MM.1S (cell line): ENCODE measurements at regions not wholly inside any gene's neighbourhood (a gene's known extent, or its start where the extent isn't known, plus 50 kb on each side); places are given as distances from the start of the nearest gene placed in this dataset.

Experiments used
- DNase-seq: peaks from one replicate; pipeline ENCODE4 v3.0.0-alpha.2; 2015
- H2AFZ ChIP-seq: fragments of 300-600 bp; sonication (generic); 2 replicates; pipeline ENCODE4 v1.6.0; 2016; ENCODE audit warnings: antibody characterized with exemption, low read length
- H3F3A ChIP-seq: fragments of 300-600 bp; sonication (generic); 2 replicates; pipeline ENCODE4 v1.6.1; 2016; ENCODE audit warnings: mild to moderate bottlenecking, antibody characterized with exemption, low read length, moderate library complexity, mixed read lengths; ENCODE audit not compliant: insufficient read depth
- H3K27ac ChIP-seq: fragments of 300-600 bp; sonication (generic); 2 replicates; pipeline ENCODE4 v1.5.1; 2016; ENCODE audit warnings: mild to moderate bottlenecking, low read length
- H3K27me3 ChIP-seq: fragments of 300-600 bp; sonication (generic); replicated peaks from 2 replicates; pipeline ENCODE4 v1.6.0; 2016; ENCODE audit warnings: low read length; ENCODE audit not compliant: insufficient read depth
- H3K36me3 ChIP-seq: fragments of 300-600 bp; sonication (generic); replicated peaks from 2 replicates; pipeline ENCODE4 v1.6.1; 2016; ENCODE audit warnings: mild to moderate bottlenecking, low read length, mixed read lengths; ENCODE audit not compliant: insufficient read depth
- H3K4me1 ChIP-seq: fragments of 300-600 bp; sonication (generic); 2 replicates; pipeline ENCODE4 v1.6.1; 2016; ENCODE audit warnings: low read length, mixed read lengths
- H3K4me2 ChIP-seq: fragments of 300-600 bp; sonication (generic); 2 replicates; pipeline ENCODE4 v1.6.0; 2016; ENCODE audit warnings: low read depth, low read length
- H3K4me3 ChIP-seq: fragments of 300-600 bp; sonication (generic); 2 replicates; pipeline ENCODE4 v1.5.1; 2016; ENCODE audit warnings: low read length, mixed read lengths
- H3K79me2 ChIP-seq: fragments of 300-600 bp; sonication (generic); 2 replicates; pipeline ENCODE4 v1.6.1; 2016; ENCODE audit warnings: mixed run types, low read length, mixed read lengths
- H3K9ac ChIP-seq: fragments of 300-600 bp; sonication (generic); 2 replicates; pipeline ENCODE4 v1.6.1; 2016; ENCODE audit warnings: low read length, mixed read lengths
- H3K9me2 ChIP-seq: fragments of 300-600 bp; sonication (generic); replicated peaks from 2 replicates; pipeline ENCODE4 v1.6.1; 2016; ENCODE audit warnings: mild to moderate bottlenecking, low read length, mixed read lengths; ENCODE audit not compliant: insufficient read depth
- H3K9me3 ChIP-seq: fragments of 300-600 bp; sonication (generic); replicated peaks from 2 replicates; pipeline ENCODE4 v1.6.1; 2016; ENCODE audit warnings: mild to moderate bottlenecking, low read length, mixed read lengths; ENCODE audit not compliant: insufficient read depth
- H4K20me1 ChIP-seq: fragments of 300-600 bp; sonication (generic); 2 replicates; pipeline ENCODE4 v1.6.1; 2016; ENCODE audit warnings: mild to moderate bottlenecking, low read length, moderate library complexity, mixed read lengths; ENCODE audit not compliant: insufficient read depth
- EZH2 ChIP-seq: fragments of 300-600 bp; sonication (generic); optimal IDR thresholded peaks from 2 replicates; pipeline ENCODE3; 2017; ENCODE audit warnings: low read depth, mild to moderate bottlenecking, antibody characterized with exemption, low read length, mixed read lengths
- EZH2phosphoT487 ChIP-seq: fragments of 300-600 bp; sonication (generic); IDR thresholded peaks from 2 replicates; pipeline ENCODE4 v1.6.1; 2018; ENCODE audit warnings: antibody characterized with exemption, low read length
- TF ChIP-seq, protein P1 (sequence below): fragments of 300-600 bp; sonication (generic); IDR thresholded peaks from 2 replicates; pipeline ENCODE4 v1.5.1; 2016; ENCODE audit warnings: antibody characterized with exemption, low read length, mixed read lengths

DNA sequence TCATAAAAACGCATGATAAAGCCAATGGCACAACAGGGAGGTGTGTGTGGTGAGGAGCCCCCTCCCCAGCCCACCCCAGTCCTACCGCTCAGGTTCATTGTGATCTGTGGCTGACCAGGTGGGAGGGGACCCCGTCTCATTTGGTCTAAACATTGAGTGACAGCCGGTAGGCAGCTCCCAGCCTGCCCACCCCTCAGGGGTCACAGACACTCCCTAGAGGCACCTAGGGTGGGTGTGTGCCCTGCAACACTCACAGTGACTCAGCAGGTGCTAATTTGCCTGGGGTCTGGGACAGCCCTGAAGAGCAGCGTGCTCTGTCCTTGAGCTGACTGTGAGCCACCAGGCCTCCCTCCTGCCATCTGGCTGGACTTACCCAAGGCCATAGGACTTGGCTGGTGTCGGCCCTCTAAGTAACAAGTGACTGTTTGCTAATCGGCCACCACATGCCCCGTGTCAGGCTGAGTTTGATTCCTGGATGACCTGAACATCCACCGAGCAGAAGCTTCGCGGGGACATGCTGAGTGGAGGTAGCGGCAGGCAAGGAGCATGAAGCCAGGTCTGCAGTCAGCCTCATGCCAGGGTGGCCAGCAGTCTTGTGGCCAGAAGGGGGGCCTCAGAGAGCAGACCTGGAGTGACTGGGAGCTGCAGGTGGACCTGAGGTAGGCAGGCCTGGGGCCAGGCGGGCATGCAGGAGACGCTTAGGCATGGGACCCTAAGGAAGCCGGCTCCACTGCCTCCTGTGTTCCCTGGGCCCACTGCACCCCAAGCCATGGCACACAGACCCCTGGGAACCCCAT, 282.3 kb upstream of the SHH start:
- Histone ChIP-seq H3K9me3 (no peaks in the 10 kb centered on the region), H3K27me3 (peaks cover 32% of the 10 kb centered on the region), H2AFZ (no peak overlapping the region), H3K4me2 (no peak overlapping the region), H3K79me2 (no peaks in the 10 kb centered on the region), H3K36me3 (no peaks in the 10 kb centered on the region), H3K27ac (no peak overlapping the region), H3F3A (no peaks in the 10 kb centered on the region), H3K4me3 (no peak overlapping the region), H3K9ac (no peak overlapping the region), H4K20me1 (no peaks in the 10 kb centered on the region), H3K4me1 (no peaks in the 10 kb centered on the region), H3K9me2 (no peaks in the 10 kb centered on the region)
- no peak for TF ChIP-seq EZH2
- TF ChIP-seq EZH2phosphoT487, result no peak
- TF ChIP-seq, protein P1, sequence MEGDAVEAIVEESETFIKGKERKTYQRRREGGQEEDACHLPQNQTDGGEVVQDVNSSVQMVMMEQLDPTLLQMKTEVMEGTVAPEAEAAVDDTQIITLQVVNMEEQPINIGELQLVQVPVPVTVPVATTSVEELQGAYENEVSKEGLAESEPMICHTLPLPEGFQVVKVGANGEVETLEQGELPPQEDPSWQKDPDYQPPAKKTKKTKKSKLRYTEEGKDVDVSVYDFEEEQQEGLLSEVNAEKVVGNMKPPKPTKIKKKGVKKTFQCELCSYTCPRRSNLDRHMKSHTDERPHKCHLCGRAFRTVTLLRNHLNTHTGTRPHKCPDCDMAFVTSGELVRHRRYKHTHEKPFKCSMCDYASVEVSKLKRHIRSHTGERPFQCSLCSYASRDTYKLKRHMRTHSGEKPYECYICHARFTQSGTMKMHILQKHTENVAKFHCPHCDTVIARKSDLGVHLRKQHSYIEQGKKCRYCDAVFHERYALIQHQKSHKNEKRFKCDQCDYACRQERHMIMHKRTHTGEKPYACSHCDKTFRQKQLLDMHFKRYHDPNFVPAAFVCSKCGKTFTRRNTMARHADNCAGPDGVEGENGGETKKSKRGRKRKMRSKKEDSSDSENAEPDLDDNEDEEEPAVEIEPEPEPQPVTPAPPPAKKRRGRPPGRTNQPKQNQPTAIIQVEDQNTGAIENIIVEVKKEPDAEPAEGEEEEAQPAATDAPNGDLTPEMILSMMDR, result no peak
- no peak for DNase-seq

DNA sequence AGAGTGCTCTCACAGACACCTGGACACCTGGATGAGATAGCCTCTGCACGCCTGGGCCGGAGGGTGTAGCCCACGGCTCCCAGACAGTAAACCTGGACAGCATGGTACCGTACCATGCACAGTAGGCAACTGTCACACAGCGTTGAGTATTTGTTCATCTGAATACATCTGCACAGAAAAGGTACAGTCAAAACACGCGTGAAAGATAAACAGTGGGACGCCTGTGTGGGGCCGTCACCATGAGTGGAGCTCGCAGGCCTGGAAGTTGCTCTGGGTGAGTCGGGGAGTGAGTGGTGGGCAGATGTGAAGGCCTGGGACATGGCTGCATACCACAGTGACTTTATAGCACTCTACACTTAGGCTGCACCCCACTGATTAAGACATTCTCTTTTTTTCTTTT, 280.0 kb upstream of the SHH start:
- peaks cover 46% of the 10 kb centered on the region for H3K27me3 ChIP-seq
- no peaks in the 10 kb centered on the region for H3F3A ChIP-seq
- H3K4me1 ChIP-seq, result no peaks in the 10 kb centered on the region
- H3K9me2 ChIP-seq, result no peaks in the 10 kb centered on the region
- no peaks in the 10 kb centered on the region for H3K79me2 ChIP-seq
- H3K27ac ChIP-seq, result no peak overlapping the region
- H4K20me1 ChIP-seq, result no peaks in the 10 kb centered on the region
- H3K9me3 ChIP-seq, result no peaks in the 10 kb centered on the region
- no peak overlapping the region for H3K4me2 ChIP-seq
- no peaks in the 10 kb centered on the region for H3K36me3 ChIP-seq
- TF ChIP-seq, protein P1, result no peak
- TF ChIP-seq EZH2 (no peak), EZH2phosphoT487 (no peak)
- no peak overlapping the region for H3K9ac ChIP-seq
- H3K4me3 ChIP-seq, result no peak overlapping the region
- no peak for DNase-seq
- no peak overlapping the region for H2AFZ ChIP-seq

DNA sequence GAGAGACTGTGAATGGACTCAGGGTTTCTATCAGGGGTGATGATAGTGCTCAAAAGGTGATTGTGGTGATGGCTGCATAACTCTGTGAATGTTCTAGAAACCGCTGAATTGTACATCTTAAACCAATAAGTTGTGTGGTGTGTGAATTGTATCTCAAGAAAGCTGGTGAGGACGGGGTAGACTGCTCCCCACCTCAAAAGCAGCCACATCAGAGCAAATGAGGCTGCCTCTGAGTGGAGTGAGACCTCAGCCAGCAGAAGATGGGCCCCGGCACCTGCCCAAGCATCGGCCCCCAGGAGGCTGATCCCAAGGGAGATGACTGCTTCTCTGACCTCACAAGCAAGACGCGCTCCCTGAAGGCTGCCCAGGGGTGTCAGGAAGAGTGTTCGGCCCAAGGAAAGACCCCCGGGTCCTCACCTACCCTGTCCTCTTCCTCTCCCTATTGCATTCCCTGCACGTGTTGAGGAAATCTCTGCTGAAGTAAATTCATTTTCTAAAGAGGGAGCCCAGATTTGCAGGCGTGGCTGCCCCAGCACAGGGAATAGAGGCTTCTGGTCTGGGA, 279.3 kb upstream of the SHH start:
- no peaks in the 10 kb centered on the region for H3K79me2 ChIP-seq
- no peak overlapping the region for H3K4me3 ChIP-seq
- TF ChIP-seq, protein P1, result no peak
- no peak for TF ChIP-seq EZH2phosphoT487
- no peak for TF ChIP-seq EZH2
- no peaks in the 10 kb centered on the region for H3K4me1 ChIP-seq
- no peak overlapping the region for H3K4me2 ChIP-seq
- DNase-seq, result no peak
- H3K9me2 ChIP-seq, result no peaks in the 10 kb centered on the region
- peaks cover 46% of the 10 kb centered on the region for H3K27me3 ChIP-seq
- no peaks in the 10 kb centered on the region for H3F3A ChIP-seq
- H2AFZ ChIP-seq, result no peak overlapping the region
- no peaks in the 10 kb centered on the region for H3K9me3 ChIP-seq
- H3K9ac ChIP-seq, result no peak overlapping the region
- no peaks in the 10 kb centered on the region for H4K20me1 ChIP-seq
- no peaks in the 10 kb centered on the region for H3K36me3 ChIP-seq
- no peak overlapping the region for H3K27ac ChIP-seq
